GM12878 (cell line): ENCODE measurements at regions not wholly inside any gene's neighbourhood (a gene's known extent, or its start where the extent isn't known, plus 50 kb on each side); places are given as distances from the start of the nearest gene placed in this dataset.

Experiments used
- ATAC-seq: fragments of 200-7000 bp; cut with Tn5 transposase; 3 replicates; pipeline ENCODE4 v1.9.1; 2020; ENCODE audit warnings: mild to moderate bottlenecking, moderate library complexity
- BruUV-seq: library from RNA; stranded (reverse); fragments of 400-500 nt; replicated peaks from 2 replicates; lab custom pipeline; 2021; lab: Mats Ljungman, UMichigan
- CTCF ChIA-PET: fragments of 300-600 bp; sonication (Branson Sonifier 250); formaldehyde crosslinking; extraction: SDS; loops from one replicate; lab custom pipeline; 2021; ENCODE audit warnings: inconsistent platforms; lab: Yijun Ruan, JAX
- POLR2A ChIA-PET: fragments of 350-600 bp; formaldehyde crosslinking; extraction: SDS; loops from one replicate; lab custom pipeline; 2021; ENCODE audit warnings: inconsistent platforms; lab: Charles Lee
- RAD21 ChIA-PET: fragments of 300-600 bp; sonication (Branson Sonifier 250); formaldehyde crosslinking; loops from one replicate; lab custom pipeline; 2023; ENCODE audit warnings: antibody characterized with exemption; ENCODE audit not compliant: unreplicated experiment; lab: Charles Lee
- SMC1A ChIA-PET: fragments of 300-600 bp; sonication (Branson Sonifier 250); formaldehyde crosslinking; loops from one replicate; lab custom pipeline; 2023; ENCODE audit not compliant: unreplicated experiment, uncharacterized antibody; lab: Charles Lee
- DNase-seq: peaks from one replicate; pipeline ENCODE4 v3.0.0-alpha.2; 2011; ENCODE audit warnings: low read depth, low spot score
- FAIRE-seq: peaks from 3 replicates; lab custom pipeline; 2011; peaks lifted over from hg19 to GRCh38; lab: Jason Lieb, UNC
- H2AFZ ChIP-seq: 2 replicates; pipeline ENCODE4 v1.6.0; 2011; ENCODE audit warnings: low read depth, low read length, control low read depth; ENCODE audit not compliant: control insufficient read depth
- H3K27ac ChIP-seq: 2 replicates; pipeline ENCODE4 v1.5.1; 2011; ENCODE audit warnings: control low read depth; ENCODE audit not compliant: control insufficient read depth, insufficient read depth
- H3K27me3 ChIP-seq, 2 experiments: replicated peaks in 1 of 2; 2 replicates each; pipeline versions ENCODE4 v1.6.0 to v1.6.1; 2011; ENCODE audit warnings: low read length in 1 of 2; ENCODE audit not compliant: control insufficient read depth in 2 of 2, insufficient read depth in 2 of 2
- H3K36me3 ChIP-seq, 2 experiments: 2 replicates each; pipeline ENCODE4 v1.5.1; 2011; ENCODE audit warnings: low read length in 1 of 2; ENCODE audit not compliant: control insufficient read depth in 2 of 2, insufficient read depth in 2 of 2
- H3K4me1 ChIP-seq: 2 replicates; pipeline ENCODE4 v1.6.1; 2011; ENCODE audit warnings: mild to moderate bottlenecking, low read length, moderate library complexity, mixed read lengths; ENCODE audit not compliant: control insufficient read depth, insufficient read depth
- H3K4me2 ChIP-seq: 2 replicates; pipeline ENCODE4 v1.6.0; 2011; ENCODE audit warnings: control low read depth; ENCODE audit not compliant: control insufficient read depth, insufficient read depth
- H3K4me3 ChIP-seq: fragments of 200-600 bp; sonication (generic); 2 replicates; pipeline ENCODE4 v1.5.1; 2016
- H3K79me2 ChIP-seq: 2 replicates; pipeline ENCODE4 v1.6.0; 2011; ENCODE audit warnings: low read length; ENCODE audit not compliant: control insufficient read depth, insufficient read depth
- H3K9ac ChIP-seq: 2 replicates; pipeline ENCODE4 v1.8.0; 2011; ENCODE audit warnings: low read length, control low read depth, mixed read lengths; ENCODE audit not compliant: control insufficient read depth, insufficient read depth
- H3K9me3 ChIP-seq: replicated peaks from 3 replicates; pipeline ENCODE4 v1.5.1; 2011; ENCODE audit warnings: mild to moderate bottlenecking, low read length; ENCODE audit not compliant: control insufficient read depth, insufficient read depth
- H4K20me1 ChIP-seq: 2 replicates; pipeline ENCODE4 v1.6.0; 2011; ENCODE audit not compliant: control insufficient read depth, insufficient read depth
- ATF3 ChIP-seq: IDR thresholded peaks from 2 replicates; pipeline ENCODE4 v1.6.1; 2011; ENCODE audit warnings: low read depth, mild to moderate bottlenecking, low read length, moderate library complexity, borderline replicate concordance; ENCODE audit errors: extremely low read depth
- CTCF ChIP-seq, 3 experiments: IDR thresholded peaks in 2 of 3; conservative IDR thresholded peaks in 1 of 3; 2 replicates each; pipeline ENCODE4 v1.5.1; 2011; ENCODE audit warnings: low read depth in 3 of 3, low read length in 3 of 3, mild to moderate bottlenecking in 3 of 3, control low read depth in 2 of 3, moderate library complexity in 2 of 3, inconsistent platforms in 1 of 3, mixed read lengths in 1 of 3; ENCODE audit not compliant: control insufficient read depth in 2 of 3, insufficient read depth in 1 of 3; ENCODE audit errors: extremely low read depth in 1 of 3
- HDGF ChIP-seq: fragments of 450-650 bp; IDR thresholded peaks from 2 replicates; pipeline ENCODE4 v1.6.1; 2016; ENCODE audit warnings: antibody characterized with exemption
- MXI1 ChIP-seq: fragments of 150-350 bp; IDR thresholded peaks from 2 replicates; pipeline ENCODE4 v1.6.1; 2011; ENCODE audit warnings: low read depth, mild to moderate bottlenecking, inconsistent platforms, low read length, improper control_type of control experiment
- NR2C1 ChIP-seq: fragments of 450-650 bp; IDR thresholded peaks from 2 replicates; pipeline ENCODE4 v1.6.1; 2017; ENCODE audit warnings: antibody characterized with exemption, mild to moderate bottlenecking, moderate library complexity
- POLR2AphosphoS2 ChIP-seq: IDR thresholded peaks from 2 replicates; pipeline ENCODE4 v1.6.1; 2011; ENCODE audit warnings: low read depth, mild to moderate bottlenecking, low read length, improper control_type of control experiment, moderate library complexity
- USF1 ChIP-seq: IDR thresholded peaks from 2 replicates; pipeline ENCODE4 v1.6.1; 2011; ENCODE audit warnings: borderline replicate concordance, low read depth, mild to moderate bottlenecking, moderate library complexity, mixed read lengths, low read length; ENCODE audit not compliant: insufficient read depth; ENCODE audit errors: extremely low read length
- ZBTB33 ChIP-seq: fragments of 450-650 bp; IDR thresholded peaks from 2 replicates; pipeline ENCODE4 v1.6.1; 2017; ENCODE audit warnings: mild to moderate bottlenecking
- ZBTB4 ChIP-seq: fragments of 450-650 bp; formaldehyde crosslinking; IDR thresholded peaks from 2 replicates; pipeline ENCODE4 v1.4.0; 2022; ENCODE audit warnings: mild to moderate bottlenecking, moderate library complexity
- ZNF217 ChIP-seq: fragments of 450-650 bp; IDR thresholded peaks from 2 replicates; pipeline ENCODE4 v1.6.1; 2017; ENCODE audit warnings: antibody characterized with exemption, mild to moderate bottlenecking
- WGBS: methylation state at CpG from one replicate; pipeline ENCODE4 v1.1.6; 2016; ENCODE audit warnings: low lambda C conversion rate; ENCODE audit not compliant: insufficient replicate concordance, insufficient coverage; ENCODE audit errors: missing lambda C conversion rate; 5-methylcytosine and 5-hydroxymethylcytosine counted together
- in situ Hi-C: fragments of 300-500 bp; cut with MboI; formaldehyde crosslinking; loops from 9 replicates; pipeline ENCODE4 v1.14.3; 2018; ENCODE audit warnings: mixed read lengths
- intact Hi-C: fragments of 100-400 bp; cut with micrococcal nuclease; formaldehyde crosslinking; loops from one replicate; pipeline ENCODE4 v1.14.2; 2022; ENCODE audit not compliant: unreplicated experiment

GRCh38 chr5:13478831-13479465 is 465.5 kb downstream of the DNAH5 start (continued):
- TF ChIP-seq CTCF (IDR thresholded peaks at IDR 0.05 in 2 of 3, conservative IDR thresholded peaks at IDR 0.05 in 1 of 3; ENCODE audit: control insufficient read depth in 2 of 3, extremely low read depth in 1 of 3, insufficient read depth in 1 of 3, low read depth in 3 of 3, low read length in 3 of 3), result peak; percentile 34 to 44 (median 35); a peak in 3 of 6 replicates

- Histone ChIP-seq H3K27ac (no peak overlapping the region), H3K36me3 (no peaks in the 10 kb centered on the region), H3K9me3 (no peaks in the 10 kb centered on the region), H3K79me2 (no peaks in the 10 kb centered on the region), H3K4me3 (no peak overlapping the region), H3K4me1 (no peaks in the 10 kb centered on the region), H2AFZ (no peak overlapping the region), H4K20me1 (no peaks in the 10 kb centered on the region), H3K27me3 (no peaks in the 10 kb centered on the region), H3K9ac (no peak overlapping the region), H3K4me2 (no peak overlapping the region)
- ChIA-PET SMC1A (no interaction called here), CTCF (no interaction called here), POLR2A (no interaction called here), RAD21 (no interaction called here)
- BruUV-seq, result no TSS peak
- WGBS, result 25% methylated on average over 7 of the region's 7 CpGs
- FAIRE-seq, result no peak
- DNase-seq, result no peak
- in situ Hi-C loops (no loop called here), intact Hi-C loops (loop anchor here (5.0 kb wide), 2 partner anchors 770 to 1185 kb away; no protein-coding TSS in a partner anchor)
- no peak for ATAC-seq
- no peak for TF ChIP-seq USF1
- no peak for TF ChIP-seq ZNF217
- TF ChIP-seq HDGF, result no peak
- TF ChIP-seq ZBTB4 (CRISPR knock-in tag), result no peak
- TF ChIP-seq POLR2AphosphoS2, result no peak
- TF ChIP-seq ATF3, result no peak
- TF ChIP-seq MXI1, result no peak
- TF ChIP-seq ZBTB33, result no peak
- TF ChIP-seq NR2C1, result no peak
Observed at GRCh38 chr5:13477118-13477737, 467.3 kb downstream of the DNAH5 start.
